IPS-NIHi11 (cell line): ENCODE measurements at regions not wholly inside any gene's neighbourhood (a gene's known extent, or its start where the extent isn't known, plus 50 kb on each side); places are given as distances from the start of the nearest gene placed in this dataset.
A peak's percentile ranks its signal among the peaks of the same experiment; 100 is the strongest.

Experiments
- DNase-seq: peaks from one replicate; pipeline ENCODE4 v3.0.0; 2012; ENCODE audit warnings: mixed read lengths, low spot score

- no peak for DNase-seq
These were observed 52.4 kb upstream of the FICD start for GRCh38 chr12:108462686-108463085.

- DNase-seq: no peak
These were observed 53.9 kb upstream of the FICD start for GRCh38 chr12:108461058-108461660.

GRCh38 chr12:108459149-108459548 is 55.9 kb upstream of the FICD start:
- DNase-seq: no peak

- DNase-seq: no peak
These were observed 57.2 kb upstream of the FICD start for GRCh38 chr12:108457734-108458361.

- peak; percentile 79 for DNase-seq
These were observed 57.9 kb upstream of the FICD start for GRCh38 chr12:108457006-108457733.

- DNase-seq: no peak
These were observed 59.4 kb upstream of the FICD start for GRCh38 chr12:108455706-108456105.

- no peak for DNase-seq
These were observed 60.4 kb upstream of the FICD start for GRCh38 chr12:108454539-108455139.

GRCh38 chr12:108449478-108449877 is 65.6 kb upstream of the FICD start:
- DNase-seq: no peak

- no peak for DNase-seq
These were observed 66.8 kb upstream of the FICD start for GRCh38 chr12:108448246-108448645.

- DNase-seq: no peak
These were observed 67.8 kb upstream of the FICD start for GRCh38 chr12:108447168-108447832.

- no peak for DNase-seq
These were observed 68.3 kb upstream of the FICD start for GRCh38 chr12:108446766-108447165.

- DNase-seq: no peak
These were observed 72.2 kb upstream of the FICD start for GRCh38 chr12:108442910-108443309.

- DNase-seq: peak; percentile 79
These were observed 73.0 kb upstream of the FICD start for GRCh38 chr12:108442067-108442466.

GRCh38 chr12:108441549-108441948 is 73.5 kb upstream of the FICD start:
- no peak for DNase-seq

- no peak for DNase-seq
These were observed 74.3 kb upstream of the FICD start for GRCh38 chr12:108440736-108441135.

GRCh38 chr12:108438667-108439066 is 76.4 kb upstream of the FICD start:
- no peak for DNase-seq

- DNase-seq: no peak
These were observed 82.5 kb upstream of the FICD start for GRCh38 chr12:108432423-108433121.

GRCh38 chr12:108430926-108431325 is 84.2 kb upstream of the FICD start:
- no peak for DNase-seq

GRCh38 chr12:108430245-108430644 is 84.8 kb upstream of the FICD start:
- no peak for DNase-seq

- DNase-seq: peak; percentile 37
These were observed 86.2 kb upstream of the CMKLR1 start for GRCh38 chr12:108425238-108425795.

- DNase-seq: no peak
These were observed 85.7 kb upstream of the CMKLR1 start for GRCh38 chr12:108424816-108425215.

GRCh38 chr12:108424026-108424425 is 84.9 kb upstream of the CMKLR1 start:
- no peak for DNase-seq
